Testis (tissue), 2 donors: ENCODE measurements at regions not wholly inside any gene's neighbourhood (a gene's known extent, or its start where the extent isn't known, plus 50 kb on each side); places are given as distances from the start of the nearest gene placed in this dataset.

ENCODE experiments used
- DNase-seq: peaks from one replicate; pipeline ENCODE4 v3.0.0-alpha.2; 2019
- H3K27ac ChIP-seq, 2 donors: fragments of 200-600 bp; sonication (generic); one replicate each; pipeline ENCODE4 v1.5.1; 2019
- H3K27me3 ChIP-seq: fragments of 200-600 bp; sonication (generic); one replicate; pipeline ENCODE4 v1.5.1; 2019
- H3K36me3 ChIP-seq: fragments of 200-600 bp; sonication (generic); one replicate; pipeline ENCODE4 v1.5.1; 2017; ENCODE audit warnings: low read depth; ENCODE audit errors: missing control alignments
- H3K4me1 ChIP-seq: fragments of 200-600 bp; sonication (generic); one replicate; pipeline ENCODE4 v1.5.1; 2019
- H3K4me3 ChIP-seq, 2 donors: fragments of 200-600 bp; sonication (generic); one replicate each; pipeline ENCODE4 v1.5.1; 2017 to 2019
- H3K9me3 ChIP-seq: fragments of 200-600 bp; sonication (generic); one replicate; pipeline ENCODE4 v1.5.1; 2017
- CTCF ChIP-seq, 3 experiments: fragments of 450-650 bp in 2 of 3; fragments of 200-600 bp in 1 of 3; sonication (generic) in 1 of 3; IDR thresholded peaks; one replicate each; pipeline ENCODE4 v1.5.1; 2016 to 2019; ENCODE audit warnings: antibody characterized with exemption in 3 of 3, mild to moderate bottlenecking in 2 of 3, moderate library complexity in 1 of 3
- POLR2A ChIP-seq: fragments of 450-650 bp; IDR thresholded peaks from one replicate; pipeline ENCODE4 v1.6.1; 2017; ENCODE audit warnings: antibody characterized with exemption, mild to moderate bottlenecking, moderate library complexity
- WGBS, 2 donors: methylation state at CpG; one replicate each; pipeline ENCODE4 v1.1.5; 2018; 5-methylcytosine and 5-hydroxymethylcytosine counted together
- intact Hi-C: fragments of 100-400 bp; cut with DNase I; formaldehyde crosslinking; loops from one replicate; pipeline ENCODE4 v1.15.1; 2023; ENCODE audit warnings: low total_unique reads

- Histone ChIP-seq H3K4me3 (no peak overlapping the region), H3K36me3 (no peaks in the 10 kb centered on the region), H3K27me3 (no peaks in the 10 kb centered on the region), H3K27ac (no peak overlapping the region), H3K4me1 (no peaks in the 10 kb centered on the region), H3K9me3 (no peaks in the 10 kb centered on the region)
- intact Hi-C loops = no loop called here
- 91 to 94% methylated on average over 1 of the region's 1 CpG for WGBS, 2 donors
- TF ChIP-seq POLR2A = no peak
- no peak for TF ChIP-seq CTCF (IDR thresholded peaks at IDR 0.05)
- DNase-seq = no peak
These were observed 228.7 kb upstream of the ZNF385D start for GRCh38 chr3:21979706-21980105.

- no peaks in the 10 kb centered on the region for H3K27me3 ChIP-seq
- 77 to 81% methylated on average over 5 of the region's 5 CpGs for WGBS, 2 donors
- no peak overlapping the region for H3K27ac ChIP-seq
- no peak for DNase-seq
- TF ChIP-seq CTCF (IDR thresholded peaks at IDR 0.05) (no peak), POLR2A (no peak)
- H3K4me1 ChIP-seq = no peaks in the 10 kb centered on the region
- intact Hi-C loops = no loop called here
- H3K36me3 ChIP-seq = no peaks in the 10 kb centered on the region
- H3K4me3 ChIP-seq = no peak overlapping the region
- no peaks in the 10 kb centered on the region for H3K9me3 ChIP-seq
These were observed 238.5 kb upstream of the ZNF385D start for GRCh38 chr3:21989341-21990042.

GRCh38 chr3:21991061-21991460 lies 240.1 kb upstream of the ZNF385D start:
- Histone ChIP-seq H3K27me3 (no peaks in the 10 kb centered on the region), H3K36me3 (no peaks in the 10 kb centered on the region), H3K4me1 (no peaks in the 10 kb centered on the region), H3K9me3 (no peaks in the 10 kb centered on the region), H3K27ac (no peak overlapping the region), H3K4me3 (no peak overlapping the region)
- DNase-seq = no peak
- 59 to 60% methylated on average over 3 of the region's 3 CpGs for whole genome bisulfite sequencing, 2 donors
- intact Hi-C loops = no loop called here
- no peak for TF ChIP-seq POLR2A
- TF ChIP-seq CTCF (IDR thresholded peaks at IDR 0.05) = no peak

GRCh38 chr3:21995079-21995607 lies 244.1 kb upstream of the ZNF385D start:
- DNase-seq = no peak
- intact Hi-C loops = no loop called here
- Histone ChIP-seq H3K27ac (no peak overlapping the region), H3K27me3 (no peaks in the 10 kb centered on the region), H3K36me3 (no peaks in the 10 kb centered on the region), H3K9me3 (no peaks in the 10 kb centered on the region), H3K4me3 (no peak overlapping the region), H3K4me1 (no peaks in the 10 kb centered on the region)
- 75 to 80% methylated on average over 1 to 2 of the region's 2 CpGs for WGBS, 2 donors
- no peak for TF ChIP-seq CTCF (IDR thresholded peaks at IDR 0.05)
- no peak for TF ChIP-seq POLR2A

GRCh38 chr3:22007368-22007767 lies 256.4 kb upstream of the ZNF385D start:
- Histone ChIP-seq H3K4me3 (no peak overlapping the region), H3K4me1 (no peaks in the 10 kb centered on the region), H3K27ac (no peak overlapping the region), H3K27me3 (no peaks in the 10 kb centered on the region), H3K36me3 (no peaks in the 10 kb centered on the region), H3K9me3 (no peaks in the 10 kb centered on the region)
- intact Hi-C loops = no loop called here
- 53 to 86% methylated on average over 2 of the region's 2 CpGs for WGBS, 2 donors
- no peak for TF ChIP-seq POLR2A
- TF ChIP-seq CTCF (IDR thresholded peaks at IDR 0.05) = no peak
- DNase-seq = no peak
